Suppressor macrophage (primary cell): ENCODE measurements at regions not wholly inside any gene's neighbourhood (a gene's known extent, or its start where the extent isn't known, plus 50 kb on each side); places are given as distances from the start of the nearest gene placed in this dataset.
A peak's percentile ranks its signal among the peaks of the same experiment; 100 is the strongest.
"Not testable (repeated sequence)": the region's sequence is repeated elsewhere in the genome, so short reads cannot be mapped to it uniquely, and the experiment has no call there.

ENCODE experiments used
- DNase-seq, 4 experiments: peaks; one replicate each; pipeline ENCODE4 v3.0.0-alpha.2; 2020 to 2022

DNA sequence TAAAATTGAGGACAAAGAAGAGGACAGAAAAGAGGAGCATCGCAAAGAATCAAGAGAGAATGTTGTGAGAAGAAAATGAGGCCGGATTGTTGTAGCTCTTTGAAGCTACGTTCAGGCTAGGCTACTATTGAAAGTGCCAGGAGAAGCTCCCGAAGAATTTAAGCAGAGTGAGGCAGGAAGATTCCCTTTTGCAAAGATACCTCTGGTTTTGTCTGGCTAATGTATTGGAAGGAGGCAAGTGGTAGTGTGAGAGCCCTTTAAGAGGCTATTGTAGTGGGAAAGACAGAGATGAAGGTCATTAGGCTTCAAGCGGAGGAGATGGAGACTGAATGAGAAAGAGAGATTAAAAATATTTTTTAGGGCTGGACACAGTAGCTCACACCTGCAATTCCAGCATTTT is 476.9 kb upstream of the ADGRL2 start:
- DNase-seq, result no peak

DNA sequence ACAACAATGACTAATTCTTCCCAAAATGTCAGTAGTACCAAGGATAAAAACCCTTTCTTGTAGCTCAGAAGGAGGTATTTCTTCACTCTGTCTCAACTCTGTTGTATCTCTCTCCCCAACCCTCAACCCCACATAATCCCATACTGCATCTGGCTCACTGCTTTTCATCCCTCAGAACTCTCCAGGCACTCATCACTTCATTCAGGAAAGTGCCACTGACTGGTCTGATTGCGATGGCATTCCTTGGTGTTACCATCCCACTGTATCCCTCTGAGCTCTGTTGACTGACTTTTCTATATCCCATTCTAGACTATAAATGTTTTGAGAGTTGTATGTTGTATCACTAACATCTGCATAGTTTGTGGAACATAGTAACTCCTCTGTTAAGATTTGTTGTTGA is 483.5 kb upstream of the ADGRL2 start:
- no peak for DNase-seq

DNA sequence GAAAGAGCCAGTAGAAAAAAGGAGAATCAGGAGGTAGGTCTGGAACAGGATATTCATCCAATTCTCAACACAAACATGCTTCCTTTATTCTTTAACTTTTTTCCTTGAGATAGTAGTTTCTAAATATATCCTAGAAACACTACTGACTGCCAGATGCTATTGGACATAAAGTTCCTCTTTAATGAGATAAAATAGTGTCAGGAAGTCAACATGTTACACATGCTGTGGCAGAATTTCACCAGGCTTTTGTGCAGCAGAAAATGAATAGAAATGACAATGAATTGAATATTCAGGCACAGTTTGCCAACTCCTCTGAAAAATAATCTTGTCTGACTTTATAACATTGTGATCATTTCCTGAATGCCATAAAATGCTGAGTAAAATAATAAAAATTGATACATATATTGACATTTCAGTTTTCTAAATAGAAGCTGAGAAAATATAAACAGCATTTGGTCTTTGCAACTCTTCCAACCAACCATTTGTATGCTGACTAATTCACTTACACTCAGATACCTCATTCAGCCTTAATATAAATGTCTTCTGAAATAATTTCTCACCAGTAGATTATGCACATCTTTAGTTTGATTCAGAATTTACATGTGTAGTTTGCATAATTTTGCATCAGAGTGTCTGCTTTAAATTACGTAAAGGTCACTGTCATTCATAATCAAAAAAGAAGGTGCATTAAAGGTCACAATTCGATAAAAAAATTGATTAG is 486.1 kb upstream of the ADGRL2 start:
- peak in 3 of 4 experiments; percentile 1 to 52 (median 51) for DNase-seq

DNA sequence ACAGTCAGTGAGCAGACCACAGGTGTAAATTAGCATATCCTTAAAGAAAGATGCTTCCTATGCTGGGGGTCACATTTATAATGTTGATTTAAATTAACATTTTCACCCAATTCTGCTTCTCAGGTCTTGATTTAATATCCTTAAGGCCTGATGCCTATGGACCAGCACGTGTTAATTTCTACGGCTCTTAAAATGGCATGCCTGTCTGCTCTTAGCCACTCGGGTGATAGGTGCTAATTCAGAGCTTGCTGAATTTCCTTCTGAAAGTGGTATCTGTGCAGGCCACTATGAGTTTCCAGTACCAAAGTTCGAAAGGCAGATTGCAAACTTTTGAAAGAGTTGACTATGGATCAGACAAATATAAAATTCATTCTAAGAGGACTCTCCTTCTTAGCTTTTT is 487.4 kb upstream of the ADGRL2 start:
- no peak for DNase-seq

DNA sequence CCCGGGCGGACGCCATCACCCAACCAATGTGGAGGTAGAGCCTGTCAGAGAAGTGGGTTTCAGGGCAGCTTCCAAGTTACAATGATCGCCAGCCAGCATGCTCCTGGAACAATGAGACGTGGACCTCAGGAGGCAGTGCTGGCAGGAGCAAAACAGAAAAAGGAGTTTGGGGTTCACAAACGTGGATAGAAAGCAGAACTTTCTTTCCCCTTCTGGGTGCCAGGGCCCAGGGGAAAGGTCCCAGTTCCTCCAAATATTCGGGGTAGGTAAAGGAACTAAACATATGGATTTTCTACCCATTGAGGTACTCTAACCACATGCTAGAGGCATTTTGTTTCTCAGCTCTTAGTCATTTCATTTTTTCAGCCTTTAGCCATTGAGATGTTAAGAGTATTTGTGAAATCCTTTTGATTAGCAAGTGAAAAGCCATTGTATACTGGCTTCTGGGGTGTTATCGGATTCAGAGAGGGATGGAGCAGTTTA is 488.4 kb upstream of the ADGRL2 start:
- no peak for DNase-seq

DNA sequence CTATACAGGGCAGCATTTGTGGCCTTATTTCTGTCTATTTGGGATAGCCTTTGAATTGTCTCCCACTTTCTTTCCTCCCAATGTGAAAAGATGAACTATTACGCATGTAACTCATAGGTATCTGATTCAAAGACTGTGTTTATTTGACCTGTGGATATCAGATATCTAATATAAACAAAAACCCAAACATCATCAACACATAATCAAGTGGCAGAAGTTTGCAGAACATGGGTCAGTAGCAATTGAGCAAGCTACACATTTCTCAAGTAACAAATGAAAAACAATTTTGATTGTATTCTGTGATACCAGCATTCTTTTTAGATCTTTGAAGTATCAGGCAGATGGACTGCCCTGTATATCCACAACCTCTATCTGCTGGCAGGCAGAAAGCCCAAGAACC is 490.5 kb upstream of the ADGRL2 start:
- no peak for DNase-seq

DNA sequence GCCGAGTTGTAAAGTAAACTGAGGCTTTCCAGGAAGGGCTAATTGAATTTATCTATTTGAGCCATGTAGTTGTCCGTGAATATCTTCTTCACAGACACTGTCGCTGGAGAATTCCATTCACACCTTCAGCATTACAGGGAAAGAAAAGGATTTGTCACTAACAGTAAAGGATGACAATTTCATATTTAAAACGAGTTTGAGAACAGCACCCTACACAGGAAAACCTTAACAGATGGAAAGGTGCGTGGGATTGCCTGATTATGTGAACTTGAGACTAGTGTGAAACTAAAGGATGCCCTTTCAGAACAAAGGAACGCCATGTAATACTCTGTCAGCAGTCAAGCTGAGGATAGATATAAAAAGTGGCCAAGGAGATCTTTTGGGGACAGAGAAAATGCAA is 492.5 kb upstream of the ADGRL2 start:
- no peak for DNase-seq

DNA sequence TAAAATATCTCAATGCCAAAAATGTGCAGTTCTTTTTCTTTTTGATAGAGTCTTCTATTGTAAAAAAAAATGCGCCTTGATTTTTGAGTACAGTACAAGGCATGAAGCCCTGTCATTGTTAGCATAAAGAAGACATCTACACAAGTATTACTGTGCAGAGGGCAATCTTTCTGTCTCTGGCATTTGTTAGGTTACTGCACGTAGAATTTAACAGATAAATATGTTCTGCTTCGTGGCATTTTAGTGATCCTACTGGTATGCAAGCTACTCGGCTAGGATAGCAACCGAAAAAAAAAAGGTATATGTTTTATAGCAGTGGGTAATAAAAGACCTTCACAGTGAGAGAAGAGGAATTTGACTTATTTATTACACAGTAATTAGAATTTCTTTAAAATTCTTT is 492.9 kb upstream of the ADGRL2 start:
- DNase-seq, result no peak

DNA sequence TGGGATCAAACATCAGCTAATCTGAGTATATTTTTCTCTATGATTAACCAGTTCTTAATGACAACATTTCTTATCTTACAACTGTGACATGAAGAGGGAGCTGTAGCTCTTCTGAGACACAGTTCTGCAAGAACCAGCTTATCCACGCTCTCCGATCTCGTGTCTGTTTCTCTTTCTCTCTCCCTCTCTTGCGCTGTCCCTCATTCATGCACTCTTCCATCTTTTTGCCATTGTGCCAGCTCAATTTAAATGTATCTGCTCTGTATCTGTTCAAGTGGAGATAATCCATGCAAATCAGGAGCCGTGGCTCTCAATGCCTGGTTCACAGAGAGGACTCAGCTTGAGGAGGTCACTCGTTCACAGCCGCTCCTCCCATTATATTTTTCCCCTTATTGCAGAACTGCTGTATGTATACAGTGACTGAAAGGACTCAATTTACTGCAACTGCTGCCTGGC is 494.7 kb upstream of the ADGRL2 start:
- peak in 3 of 4 experiments; percentile 39 to 60 (median 55) for DNase-seq

DNA sequence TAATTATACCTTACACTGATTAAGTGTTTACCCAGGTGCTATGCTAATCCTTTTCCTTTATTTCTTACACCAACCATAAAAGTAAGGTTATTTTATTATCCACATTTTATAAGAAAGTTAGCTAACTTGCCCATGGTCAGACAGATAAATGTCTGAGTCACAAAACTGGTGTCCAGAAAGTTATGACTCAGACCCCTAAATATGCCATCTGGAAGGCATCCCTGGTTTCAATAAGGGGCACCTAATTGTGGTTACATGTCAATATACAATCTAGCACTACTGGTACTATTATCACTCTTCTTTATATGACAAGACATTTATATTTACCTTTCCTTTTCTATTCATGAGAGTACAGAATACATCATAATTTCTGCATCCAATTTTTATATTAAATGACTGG is 496.5 kb upstream of the ADGRL2 start:
- no peak for DNase-seq

DNA sequence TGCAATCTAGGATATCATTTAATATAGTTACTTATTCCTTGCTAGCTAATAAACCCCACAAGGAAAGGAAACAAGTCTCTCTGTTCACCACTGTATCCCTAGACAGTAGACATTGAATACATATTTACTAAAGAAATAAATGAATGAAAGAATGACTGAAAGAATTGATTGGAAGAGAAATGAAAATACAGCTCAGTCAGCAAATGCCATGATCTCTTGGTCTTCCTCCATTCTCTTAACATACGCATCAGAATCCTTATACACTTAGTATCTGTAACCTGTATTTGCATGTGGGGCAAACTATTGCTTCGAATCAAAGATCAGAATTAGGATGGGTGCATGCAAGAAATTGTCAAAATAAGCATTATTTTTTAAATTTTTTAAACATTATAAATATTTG is 500.8 kb upstream of the ADGRL2 start:
- DNase-seq, result no peak

DNA sequence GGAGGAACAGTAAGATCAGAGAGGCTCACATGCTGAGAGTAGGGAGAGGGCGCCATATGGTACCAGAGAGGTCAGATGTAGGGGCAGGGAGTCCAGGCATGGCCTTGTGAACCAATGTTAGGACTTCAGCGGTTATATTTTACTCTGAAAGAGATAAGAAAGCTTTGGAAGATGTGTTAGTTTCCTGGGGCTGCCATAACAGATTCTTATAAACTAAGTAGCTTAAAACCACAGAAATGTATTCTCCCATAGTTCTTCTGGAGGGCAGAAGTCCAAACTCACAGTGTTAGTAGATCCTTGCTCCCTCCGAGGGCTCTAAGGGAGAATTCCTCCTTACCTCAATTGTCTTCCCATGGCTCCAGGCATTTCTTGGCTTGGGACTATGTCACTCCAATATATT is 502.5 kb upstream of the ADGRL2 start:
- no peak for DNase-seq

DNA sequence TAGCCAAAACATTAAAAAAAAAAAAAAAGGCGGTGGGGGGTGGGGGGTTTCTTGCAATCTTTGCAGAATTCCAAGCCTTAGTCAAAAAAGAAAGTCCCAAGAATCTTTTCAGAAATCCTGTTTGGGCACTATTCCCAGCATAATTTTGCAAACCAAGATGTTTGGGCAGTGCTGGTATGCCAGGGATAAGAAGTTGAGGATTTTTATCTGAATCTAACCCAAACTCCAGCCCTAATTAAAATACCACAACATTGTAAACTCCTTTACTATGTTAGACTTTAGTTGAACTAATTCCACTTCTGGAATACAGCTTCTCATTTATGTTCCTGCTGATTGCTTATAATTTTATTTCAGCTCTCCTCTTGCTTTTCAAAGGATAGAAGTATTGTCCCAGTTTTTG is 504.1 kb upstream of the ADGRL2 start:
- no peak for DNase-seq

DNA sequence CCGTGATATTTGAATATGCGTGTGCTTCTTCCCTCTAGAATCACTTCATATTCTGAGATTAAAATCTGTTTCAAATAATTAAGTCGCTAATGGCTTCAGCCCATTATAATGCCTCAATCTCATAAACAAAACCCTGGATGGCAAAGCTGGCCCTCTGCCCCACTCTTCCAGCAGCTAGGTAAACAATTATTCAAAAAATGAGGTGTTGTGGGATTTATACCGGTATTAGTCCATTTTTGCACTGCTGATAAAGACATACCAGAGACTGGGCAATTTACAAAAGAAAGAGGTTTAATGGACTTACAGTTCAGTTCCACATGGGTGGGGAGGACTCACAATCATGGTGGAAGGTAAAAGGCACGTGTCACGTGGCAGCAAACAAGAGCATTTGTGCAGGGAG is 510.4 kb upstream of the ADGRL2 start:
- DNase-seq, result no peak

DNA sequence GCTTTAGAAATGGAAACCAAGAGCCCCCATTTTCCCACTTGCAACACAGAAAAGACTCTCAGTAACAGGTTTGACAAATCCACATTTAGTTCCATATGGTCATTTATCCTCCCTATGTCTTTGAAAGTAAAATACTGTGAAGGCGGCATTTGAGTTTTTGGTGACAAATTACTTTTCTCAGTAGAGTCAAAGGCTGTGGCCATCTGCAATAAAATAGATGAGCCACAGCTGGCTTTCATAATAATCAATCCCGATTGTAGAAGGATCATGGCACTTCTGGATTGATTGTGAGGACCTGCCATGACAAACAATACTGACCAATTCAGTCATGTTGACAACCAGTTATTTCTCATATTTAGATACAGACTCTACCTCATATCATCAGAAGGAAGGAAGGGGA is 512.0 kb upstream of the ADGRL2 start:
- DNase-seq, result no peak

DNA sequence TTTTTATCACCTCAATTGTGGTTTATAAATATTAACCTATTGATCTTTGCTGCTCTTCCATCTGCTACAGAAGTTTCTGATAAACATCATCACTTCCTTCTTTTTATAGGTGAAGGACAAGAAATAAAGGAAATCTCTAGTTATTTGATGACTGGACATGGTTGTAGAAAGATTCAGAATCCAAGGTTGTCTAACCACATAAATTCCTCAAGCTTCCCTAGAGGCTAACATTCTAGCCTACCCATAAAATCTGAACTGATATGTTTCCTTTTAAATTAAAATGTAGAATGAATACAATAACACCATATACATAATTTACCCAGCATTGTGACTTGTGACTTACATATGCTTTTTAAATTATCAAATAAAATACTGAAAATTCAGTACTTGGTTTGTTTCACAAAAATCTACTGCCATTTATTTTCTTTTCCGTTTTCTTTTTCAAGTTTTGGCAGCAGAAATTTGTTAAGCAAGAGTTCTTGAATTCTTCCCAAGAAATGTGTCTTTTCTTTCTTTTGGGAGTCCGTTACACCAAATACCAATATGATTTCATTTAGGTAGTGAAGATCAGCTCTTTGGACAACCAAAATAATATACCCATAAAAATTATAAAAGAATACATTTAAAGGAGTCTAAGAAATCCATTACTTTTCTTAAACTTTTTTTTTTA is 513.2 kb upstream of the ADGRL2 start:
- no peak for DNase-seq

DNA sequence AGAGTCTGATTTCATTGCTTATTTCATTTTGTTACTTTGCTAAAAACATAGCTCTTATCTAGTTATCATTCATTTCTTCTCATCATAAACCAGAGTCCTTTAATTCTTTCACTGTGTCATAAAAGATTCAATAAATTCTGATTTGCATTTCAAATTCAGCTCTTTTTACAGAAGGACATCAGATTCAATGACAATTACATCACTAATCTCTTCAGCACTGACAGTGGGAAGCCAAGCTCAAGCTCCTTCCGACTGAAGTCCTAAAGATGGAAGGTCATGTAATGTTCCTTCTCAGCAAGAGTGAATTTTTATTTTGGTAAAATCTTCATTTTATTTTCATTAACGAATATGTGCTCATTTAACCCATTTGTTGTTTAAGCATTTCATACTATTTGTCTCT is 530.7 kb upstream of the ADGRL2 start:
- DNase-seq, result no peak

DNA sequence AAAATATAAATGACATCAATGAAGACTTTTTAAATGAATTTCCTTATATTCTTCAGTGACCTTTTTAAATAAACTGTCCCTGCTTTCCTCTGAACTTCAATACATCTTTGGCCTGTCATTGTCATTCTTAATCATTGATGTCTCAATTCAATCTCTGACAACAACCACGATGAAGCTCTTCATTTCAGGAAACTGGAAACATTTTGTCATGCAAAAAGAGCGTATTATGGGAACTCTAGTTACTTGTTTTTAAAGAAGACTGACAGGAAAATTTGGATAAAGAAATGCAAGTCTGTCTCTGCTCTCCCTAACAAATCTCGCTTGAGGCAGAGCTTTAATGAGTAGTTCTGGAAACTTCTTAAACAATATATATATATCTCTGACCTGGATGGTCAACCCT is 535.8 kb upstream of the ADGRL2 start:
- peak in 1 of 4 experiments; percentile 2 for DNase-seq

DNA sequence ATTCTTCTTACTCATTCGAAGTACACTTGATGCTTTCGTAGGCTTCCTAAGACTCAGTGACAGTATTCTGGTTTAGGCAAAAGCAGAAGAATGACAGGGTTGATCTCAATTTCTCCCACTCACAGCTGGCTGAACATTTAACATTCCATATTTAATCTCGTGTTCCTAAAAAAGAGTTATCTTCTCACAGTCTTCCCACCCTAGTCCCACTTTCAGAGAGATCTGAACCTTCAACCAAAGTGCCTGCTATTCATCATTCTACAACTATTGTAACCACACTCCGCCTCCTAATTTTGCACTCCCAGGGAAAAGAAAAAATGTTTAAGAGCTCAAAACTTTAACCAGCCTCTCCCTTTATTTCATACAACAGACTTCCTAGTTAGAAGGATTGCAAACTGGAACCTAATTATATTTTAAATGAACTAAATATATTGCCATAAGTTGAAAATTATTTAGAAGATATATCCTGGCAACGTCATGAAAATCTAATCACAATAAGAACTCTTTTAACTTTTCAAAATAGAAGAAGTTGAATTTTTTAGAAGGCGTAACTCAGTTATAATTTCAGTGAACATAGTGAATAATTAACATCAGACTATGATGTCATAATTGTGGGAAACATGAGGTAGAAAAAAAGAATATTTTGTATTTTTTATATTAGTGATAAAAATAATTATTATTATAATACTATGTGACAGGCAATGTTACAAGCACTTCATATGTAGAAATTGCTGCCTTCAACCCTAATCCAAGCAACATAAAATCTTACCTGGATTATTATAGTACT is 540.9 kb upstream of the ADGRL2 start:
- DNase-seq, result no peak

DNA sequence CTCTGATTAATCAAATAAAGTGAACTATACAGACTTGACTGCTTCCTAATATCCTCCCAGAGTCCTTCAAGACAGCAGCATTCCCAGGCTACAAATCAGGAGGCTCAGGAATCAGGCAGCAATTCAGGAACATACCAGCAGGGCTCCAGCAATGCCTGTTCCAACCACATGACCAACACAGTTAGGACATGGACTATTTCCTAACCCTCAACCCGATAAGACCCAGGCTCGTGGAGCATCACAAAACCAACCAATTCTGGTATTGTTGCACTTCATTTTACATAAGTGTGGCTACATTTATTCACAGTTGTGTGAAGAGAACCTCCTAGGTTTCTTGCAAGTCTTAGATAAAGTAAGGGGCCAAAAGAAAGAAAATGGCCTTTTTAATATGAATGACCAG is 546.2 kb upstream of the ADGRL2 start:
- no peak for DNase-seq

DNA sequence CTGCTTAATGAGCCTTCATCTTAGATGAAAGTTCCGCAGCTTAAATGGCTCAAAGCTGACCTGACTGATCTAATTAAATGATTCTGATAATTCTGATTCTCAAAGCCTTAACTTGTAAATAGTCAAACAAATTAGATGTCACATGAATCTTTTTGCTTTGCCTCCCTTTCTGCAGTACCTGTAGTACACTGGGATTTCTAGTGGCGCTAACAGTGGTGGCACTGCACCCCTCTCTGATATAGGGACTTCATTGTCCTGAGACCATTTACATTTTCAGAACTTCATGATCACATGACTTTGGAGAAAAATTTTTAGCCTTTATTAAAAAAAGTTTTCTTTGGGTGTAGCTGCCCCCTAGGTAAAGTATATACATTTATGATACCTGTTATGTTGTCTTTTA is 546.7 kb upstream of the ADGRL2 start:
- no peak for DNase-seq

DNA sequence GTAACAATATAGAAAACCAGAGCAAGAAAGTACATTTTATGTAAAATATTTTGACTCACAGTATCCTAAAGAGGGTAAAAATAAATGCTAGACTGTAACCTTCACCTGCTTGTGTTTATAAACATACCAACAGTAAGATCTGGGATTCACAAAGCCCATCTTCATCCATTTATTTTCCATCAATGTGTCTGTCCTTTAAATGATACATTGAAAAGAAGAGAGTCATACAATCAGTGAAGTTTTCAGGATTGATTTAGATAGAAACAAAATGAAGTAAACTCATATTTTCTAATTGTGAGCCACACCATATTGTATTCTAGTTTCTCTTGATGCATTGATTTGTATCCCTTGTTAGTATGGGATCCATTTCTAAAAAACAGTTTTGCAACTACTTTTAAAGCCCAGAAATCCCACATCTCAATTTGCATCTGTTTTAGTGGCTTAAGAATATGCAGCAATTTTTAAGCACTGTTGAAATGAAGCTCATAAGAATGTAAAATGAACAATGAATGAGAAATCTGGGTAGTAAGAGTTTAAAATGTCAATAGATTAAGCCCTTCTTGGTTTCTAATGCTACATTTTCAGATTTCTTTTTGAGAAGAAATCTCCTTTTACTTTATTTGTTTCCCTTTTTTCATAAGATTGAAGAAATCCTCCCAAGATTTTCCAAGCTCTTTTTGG is 548.1 kb upstream of the ADGRL2 start:
- no peak for DNase-seq

DNA sequence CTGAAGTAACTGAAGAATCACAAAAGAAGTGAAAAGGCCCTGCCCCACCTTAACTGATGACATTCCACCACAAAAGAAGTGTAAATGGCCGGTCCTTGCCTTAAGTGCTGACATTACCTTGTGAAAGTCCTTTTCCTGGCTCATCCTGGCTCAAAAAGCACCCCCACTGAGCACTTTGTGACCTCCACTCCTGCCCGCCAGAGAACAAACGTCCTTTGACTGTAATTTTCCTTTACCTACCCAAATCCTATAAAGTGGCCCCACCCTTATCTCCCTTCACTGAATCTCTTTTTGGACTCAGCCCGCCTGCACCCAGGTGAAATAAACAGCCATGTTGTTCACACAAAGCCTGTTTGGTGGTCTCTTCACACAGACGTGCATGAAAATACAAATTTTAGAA is 549.9 kb upstream of the ADGRL2 start:
- DNase-seq, result not testable (repeated sequence)
